Liver (tissue), 8 donors: ENCODE measurements at regions not wholly inside any gene's neighbourhood (a gene's known extent, or its start where the extent isn't known, plus 50 kb on each side); places are given as distances from the start of the nearest gene placed in this dataset.
"Not testable (repeated sequence)": the region's sequence is repeated elsewhere in the genome, so short reads cannot be mapped to it uniquely, and the experiment has no call there.

Experiments
- DNase-seq: peaks from one replicate; pipeline ENCODE4 v3.0.0-alpha.2; 2017; ENCODE audit warnings: low spot score
- H3K27ac ChIP-seq, 2 donors: one replicate each; pipeline ENCODE4 v1.7.0; 2013; ENCODE audit warnings: inconsistent platforms in 2 of 2, low read length in 2 of 2, control low read depth in 1 of 2, low read depth in 1 of 2, mild to moderate bottlenecking in 1 of 2
- H3K27me3 ChIP-seq, 4 donors: one replicate each; pipeline versions ENCODE4 v1.6.1 to v1.7.0; 2013; ENCODE audit warnings: low read length in 3 of 4, inconsistent platforms in 1 of 4, mild to moderate bottlenecking in 1 of 4, moderate library complexity in 1 of 4; ENCODE audit not compliant: control insufficient read depth in 4 of 4, insufficient read depth in 4 of 4
- H3K36me3 ChIP-seq, 4 donors: one replicate each; pipeline versions ENCODE4 v1.6.1 to v1.7.0; 2013; ENCODE audit warnings: low read length in 3 of 4, mild to moderate bottlenecking in 3 of 4, low read depth in 1 of 4, moderate library complexity in 1 of 4; ENCODE audit not compliant: control insufficient read depth in 4 of 4, insufficient read depth in 3 of 4
- H3K4me1 ChIP-seq, 4 donors: one replicate each; pipeline versions ENCODE4 v1.6.1 to v1.7.0; 2013; ENCODE audit warnings: low read length in 3 of 4, mild to moderate bottlenecking in 3 of 4, moderate library complexity in 1 of 4; ENCODE audit not compliant: control insufficient read depth in 4 of 4, insufficient read depth in 4 of 4
- H3K4me3 ChIP-seq, 3 donors: one replicate each; pipeline versions ENCODE4 v1.6.1 to v1.7.0; 2013; ENCODE audit warnings: low read length in 3 of 3, control low read depth in 1 of 3, low read depth in 1 of 3, mild to moderate bottlenecking in 1 of 3
- H3K9ac ChIP-seq, 2 donors: one replicate each; pipeline ENCODE4 v1.7.0; 2013; ENCODE audit warnings: low read length in 2 of 2, mild to moderate bottlenecking in 2 of 2, moderate library complexity in 2 of 2, control low read depth in 1 of 2, low read depth in 1 of 2
- H3K9me3 ChIP-seq, 4 donors: one replicate each; pipeline versions ENCODE4 v1.6.1 to v1.7.0; 2013; ENCODE audit warnings: low read length in 3 of 4; ENCODE audit not compliant: control insufficient read depth in 4 of 4
- ATF3 ChIP-seq: IDR thresholded peaks from 2 replicates; pipeline ENCODE4 v1.6.1; 2016; ENCODE audit warnings: antibody characterized with exemption
- CTCF ChIP-seq: fragments of 150-350 bp; IDR thresholded peaks from 2 replicates; pipeline ENCODE4 v1.5.1; 2017; ENCODE audit warnings: improper control_type of control experiment, low read depth, low read length; ENCODE audit not compliant: missing input control
- EGR1 ChIP-seq, 2 donors: IDR thresholded peaks; 2 replicates each; pipeline ENCODE4 v1.6.1; 2016 to 2018; ENCODE audit warnings: antibody characterized with exemption in 2 of 2, low read depth in 2 of 2
- FOXA2 ChIP-seq: IDR thresholded peaks from 2 replicates; pipeline ENCODE4 v1.6.1; 2016; ENCODE audit warnings: antibody characterized with exemption
- GABPA ChIP-seq, 2 donors: IDR thresholded peaks in 1 of 2; conservative IDR thresholded peaks in 1 of 2; 2 replicates each; pipeline ENCODE4 v1.6.1; 2016; ENCODE audit warnings: antibody characterized with exemption in 2 of 2, mild to moderate bottlenecking in 1 of 2, moderate library complexity in 1 of 2
- HNF4G ChIP-seq: IDR thresholded peaks from 2 replicates; pipeline ENCODE4 v1.6.1; 2016; ENCODE audit warnings: antibody characterized with exemption
- JUND ChIP-seq, 2 donors: IDR thresholded peaks; 2 replicates each; pipeline ENCODE4 v1.6.1; 2016; ENCODE audit warnings: antibody characterized with exemption in 2 of 2
- MAX ChIP-seq: IDR thresholded peaks from 2 replicates; pipeline ENCODE4 v1.6.1; 2016; ENCODE audit warnings: antibody characterized with exemption
- NR2F2 ChIP-seq: IDR thresholded peaks from 2 replicates; pipeline ENCODE4 v1.6.1; 2016; ENCODE audit warnings: antibody characterized with exemption
- RAD21 ChIP-seq, 2 donors: IDR thresholded peaks; 2 replicates each; pipeline ENCODE4 v1.6.1; 2016; ENCODE audit warnings: antibody characterized with exemption in 2 of 2, mild to moderate bottlenecking in 2 of 2
- RXRA ChIP-seq, 2 donors: IDR thresholded peaks; 2 replicates each; pipeline ENCODE4 v1.6.1; 2017 to 2018; ENCODE audit warnings: antibody characterized with exemption in 2 of 2, mild to moderate bottlenecking in 1 of 2
- SP1 ChIP-seq: IDR thresholded peaks from 2 replicates; pipeline ENCODE4 v1.6.1; 2018; ENCODE audit warnings: antibody characterized with exemption, mild to moderate bottlenecking
- TAF1 ChIP-seq: conservative IDR thresholded peaks from 2 replicates; pipeline ENCODE4 v1.6.1; 2016; ENCODE audit warnings: antibody characterized with exemption, mild to moderate bottlenecking
- YY1 ChIP-seq: IDR thresholded peaks from 2 replicates; pipeline ENCODE4 v1.6.1; 2016; ENCODE audit warnings: antibody characterized with exemption, mild to moderate bottlenecking
- ZBTB33 ChIP-seq: IDR thresholded peaks from 2 replicates; pipeline ENCODE4 v1.6.1; 2016; ENCODE audit warnings: antibody characterized with exemption
- WGBS: extraction: QIAGEN DNeasy Blood & Tissue Kit; methylation state at CpG from one replicate; pipeline ENCODE4 v1.1.7; 2013; 5-methylcytosine and 5-hydroxymethylcytosine counted together
- donor health status: healthy.
- donor health status: healthy.
- donor health status: healthy.
- donor health status: healthy.
- donor health status: healthy.

GRCh38 chr5:99747342-99747741 lies 787.8 kb upstream of the FAM174A start:
- no peaks in the 10 kb centered on the region for H3K27me3 ChIP-seq
- DNase-seq: no peak
- no peak overlapping the region for H3K9ac ChIP-seq
- no peaks in the 10 kb centered on the region for H3K4me1 ChIP-seq
- H3K9me3 ChIP-seq: no peaks in the 10 kb centered on the region
- WGBS: 91% methylated on average over 4 of the region's 4 CpGs
- no peaks in the 10 kb centered on the region for H3K36me3 ChIP-seq
- no peak overlapping the region for H3K4me3 ChIP-seq
- no peak overlapping the region for H3K27ac ChIP-seq
- no peak for TF ChIP-seq RXRA (IDR thresholded peaks at IDR 0.05)
- TF ChIP-seq JUND (IDR thresholded peaks at IDR 0.05): no peak
- no peak for TF ChIP-seq EGR1 (IDR thresholded peaks at IDR 0.05; ENCODE audit: low read depth in 2 of 2)
- no peak for TF ChIP-seq GABPA (IDR thresholded peaks at IDR 0.05 in 1 of 2, conservative IDR thresholded peaks at IDR 0.05 in 1 of 2)
- no peak for TF ChIP-seq RAD21 (IDR thresholded peaks at IDR 0.05)
- TF ChIP-seq YY1: no peak
- no peak for TF ChIP-seq TAF1
- TF ChIP-seq ATF3: no peak
- no peak for TF ChIP-seq MAX

- DNase-seq, H3K27me3 ChIP-seq, H3K27ac ChIP-seq, H3K9ac ChIP-seq, H3K4me1 ChIP-seq, H3K9me3 ChIP-seq, H3K36me3 ChIP-seq, H3K4me3 ChIP-seq: not testable (repeated sequence)
- 81% methylated on average over 1 of the region's 1 CpG for WGBS
Observed at GRCh38 chr5:99733146-99733545, 802.0 kb upstream of the FAM174A start.

- H3K9ac ChIP-seq, H3K27ac ChIP-seq: not testable (repeated sequence)
- whole genome bisulfite sequencing: 78% methylated on average over 4 of the region's 4 CpGs
Observed at GRCh38 chr5:99730653-99731052, 801.8 kb upstream of the CHD1 start.

GRCh38 chr5:99724732-99725290 lies 796.0 kb upstream of the CHD1 start:
- WGBS: 38% methylated on average over 2 of the region's 2 CpGs
- H3K27ac ChIP-seq: no peak overlapping the region
- no peak overlapping the region for H3K4me3 ChIP-seq
- TF ChIP-seq NR2F2 (no peak), YY1 (no peak)
- H3K36me3 ChIP-seq: no peaks in the 10 kb centered on the region
- H3K9me3 ChIP-seq: no peaks in the 10 kb centered on the region
- H3K4me1 ChIP-seq: no peaks in the 10 kb centered on the region
- H3K27me3 ChIP-seq: peaks cover 0 to 2% (median 0%) of the 10 kb centered on the region in 4 donors
- H3K9ac ChIP-seq: no peak overlapping the region
- no peak for DNase-seq

More at GRCh38 chr5:99730653-99731052, 801.8 kb upstream of the CHD1 start:
- not testable (repeated sequence) for H3K4me1 ChIP-seq, H3K36me3 ChIP-seq, H3K4me3 ChIP-seq, DNase-seq, H3K27me3 ChIP-seq, H3K9me3 ChIP-seq

GRCh38 chr5:99721506-99721905 lies 792.7 kb upstream of the CHD1 start:
- DNase-seq: no peak
- H3K27ac ChIP-seq: no peak overlapping the region
- no peaks in the 10 kb centered on the region for H3K36me3 ChIP-seq
- H3K4me1 ChIP-seq: no peaks in the 10 kb centered on the region
- H3K27me3 ChIP-seq: peaks cover 0 to 2% (median 0%) of the 10 kb centered on the region in 4 donors
- no peaks in the 10 kb centered on the region for H3K9me3 ChIP-seq
- no peak overlapping the region for H3K4me3 ChIP-seq
- no peak overlapping the region for H3K9ac ChIP-seq
- TF ChIP-seq CTCF (no peak), NR2F2 (no peak), YY1 (no peak), ZBTB33 (no peak), SP1 (no peak), HNF4G (no peak), FOXA2 (no peak), ATF3 (no peak), TAF1 (no peak), RAD21 (IDR thresholded peaks at IDR 0.05) (no peak), EGR1 (IDR thresholded peaks at IDR 0.05; ENCODE audit: low read depth in 2 of 2) (no peak)
